Adrenal gland (tissue), 5 donors: ENCODE measurements at regions not wholly inside any gene's neighbourhood (a gene's known extent, or its start where the extent isn't known, plus 50 kb on each side); places are given as distances from the start of the nearest gene placed in this dataset.

Experiments
- POLR2A ChIP-seq, 2 donors: fragments of 450-650 bp; IDR thresholded peaks; one replicate each; pipeline ENCODE4 v1.6.1; 2017; ENCODE audit warnings: antibody characterized with exemption in 2 of 2, mild to moderate bottlenecking in 2 of 2, moderate library complexity in 1 of 2
- TF ChIP-seq, protein P1 (sequence below), 6 experiments: fragments of 450-650 bp in 4 of 6; fragments of 200-600 bp in 2 of 6; sonication (generic) in 1 of 6; IDR thresholded peaks; 1 replicate in 5 of 6; 2 replicates in 1 of 6; pipeline versions ENCODE4 v1.5.1 to v1.8.0; 2016 to 2021; ENCODE audit warnings: antibody characterized with exemption in 6 of 6, mild to moderate bottlenecking in 2 of 6, moderate library complexity in 1 of 6
- donor health status: DM: no; HTN: no; CAD: no.

DNA sequence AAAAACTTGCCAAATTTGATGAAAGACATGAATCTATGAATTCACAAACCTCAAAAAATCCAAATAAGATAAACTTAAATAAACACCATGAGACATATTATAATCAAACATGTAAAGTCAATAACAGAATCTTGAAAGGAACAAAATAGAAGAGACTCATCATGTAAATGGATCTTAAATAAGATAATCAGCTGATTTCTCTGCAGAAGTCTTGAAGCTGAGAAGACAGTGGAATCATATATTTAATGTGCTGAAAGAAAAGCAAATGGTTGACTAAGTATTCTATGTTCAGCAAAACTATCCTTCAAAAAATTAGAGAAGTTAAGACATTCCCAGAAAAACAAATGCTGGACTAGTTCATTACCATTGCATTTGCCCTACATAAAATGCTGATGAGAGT, 215.7 kb upstream of the SPIN4 start:
- no peak for TF ChIP-seq POLR2A (IDR thresholded peaks at IDR 0.05)
- TF ChIP-seq, protein P1, sequence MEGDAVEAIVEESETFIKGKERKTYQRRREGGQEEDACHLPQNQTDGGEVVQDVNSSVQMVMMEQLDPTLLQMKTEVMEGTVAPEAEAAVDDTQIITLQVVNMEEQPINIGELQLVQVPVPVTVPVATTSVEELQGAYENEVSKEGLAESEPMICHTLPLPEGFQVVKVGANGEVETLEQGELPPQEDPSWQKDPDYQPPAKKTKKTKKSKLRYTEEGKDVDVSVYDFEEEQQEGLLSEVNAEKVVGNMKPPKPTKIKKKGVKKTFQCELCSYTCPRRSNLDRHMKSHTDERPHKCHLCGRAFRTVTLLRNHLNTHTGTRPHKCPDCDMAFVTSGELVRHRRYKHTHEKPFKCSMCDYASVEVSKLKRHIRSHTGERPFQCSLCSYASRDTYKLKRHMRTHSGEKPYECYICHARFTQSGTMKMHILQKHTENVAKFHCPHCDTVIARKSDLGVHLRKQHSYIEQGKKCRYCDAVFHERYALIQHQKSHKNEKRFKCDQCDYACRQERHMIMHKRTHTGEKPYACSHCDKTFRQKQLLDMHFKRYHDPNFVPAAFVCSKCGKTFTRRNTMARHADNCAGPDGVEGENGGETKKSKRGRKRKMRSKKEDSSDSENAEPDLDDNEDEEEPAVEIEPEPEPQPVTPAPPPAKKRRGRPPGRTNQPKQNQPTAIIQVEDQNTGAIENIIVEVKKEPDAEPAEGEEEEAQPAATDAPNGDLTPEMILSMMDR (IDR thresholded peaks at IDR 0.05): no peak
